ENCODE measurements at regions not wholly inside any gene's neighbourhood (a gene's known extent, or its start where the extent isn't known, plus 50 kb on each side); places are given as distances from the start of the nearest gene placed in this dataset.

DNA sequence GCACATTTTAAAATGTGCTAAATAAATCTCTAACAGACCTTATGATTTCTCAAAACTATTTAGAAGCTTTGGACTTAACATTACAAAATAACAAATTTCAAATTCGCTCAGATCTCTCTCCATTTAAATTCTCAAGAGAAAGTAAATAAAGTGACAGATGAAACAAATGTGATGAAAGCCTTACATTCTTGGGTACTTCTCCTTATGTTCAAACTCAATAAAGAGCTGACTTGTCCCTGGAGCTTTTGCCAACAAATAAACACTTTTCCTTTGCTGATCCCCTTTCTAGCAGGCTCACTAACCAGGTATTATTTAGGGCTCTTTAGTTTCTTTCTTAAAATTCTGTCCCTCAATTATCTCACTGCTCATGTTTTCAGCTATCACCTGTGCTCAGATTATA lies 259.1 kb upstream of the ARPP21 start:
- H3K4me1 ChIP-seq (ENCODE audit: control extremely low read depth in 1 of 4, control insufficient read depth in 4 of 4, insufficient read depth in 4 of 4, low read length in 3 of 4): no peaks in the 10 kb centered on the region
- H3K27ac ChIP-seq (ENCODE audit: insufficient read depth in 1 of 2, low read depth in 1 of 2, low read length in 2 of 2, poor library complexity in 1 of 2, severe bottlenecking in 2 of 2): no peak overlapping the region
- H3K9me3 ChIP-seq (ENCODE audit: control extremely low read depth in 1 of 5, control insufficient read depth in 4 of 5, insufficient read depth in 2 of 5, low read depth in 1 of 5, low read length in 4 of 5): no peaks in the 10 kb centered on the region
- WGBS (ENCODE audit: insufficient coverage): no CpG with 5 or more reads among the region's 1 CpG
- H3K36me3 ChIP-seq (ENCODE audit: control insufficient read depth in 4 of 4, insufficient read depth in 4 of 4, low read length in 3 of 4): no peaks in the 10 kb centered on the region
- no peak overlapping the region for H3K4me3 ChIP-seq (ENCODE audit: control insufficient read depth in 1 of 7, extremely low read depth in 1 of 7, insufficient read depth in 4 of 7, low read depth in 2 of 7, low read length in 6 of 7)
- DNase-seq: no peak
- ChIA-PET POLR2A (no interaction called here), CTCF (no interaction called here)
- no peaks in the 10 kb centered on the region for H3K27me3 ChIP-seq (replicated peaks in 2 of 5; ENCODE audit: control insufficient read depth in 4 of 5, insufficient read depth in 5 of 5, low read length in 4 of 5)

GRCh38 chr3:35383216-35383615 lies 256.1 kb upstream of the ARPP21 start:
- H3K4me3 ChIP-seq (ENCODE audit: control insufficient read depth in 1 of 7, extremely low read depth in 1 of 7, insufficient read depth in 4 of 7, low read depth in 2 of 7, low read length in 6 of 7): no peak overlapping the region
- CTCF ChIA-PET: no interaction called here
- H3K27ac ChIP-seq (ENCODE audit: insufficient read depth in 1 of 2, low read depth in 1 of 2, low read length in 2 of 2, poor library complexity in 1 of 2, severe bottlenecking in 2 of 2): no peak overlapping the region
- POLR2A ChIA-PET: no interaction called here
- H3K27me3 ChIP-seq (replicated peaks in 2 of 5; ENCODE audit: control insufficient read depth in 4 of 5, insufficient read depth in 5 of 5, low read length in 4 of 5): no peaks in the 10 kb centered on the region
- H3K4me1 ChIP-seq (ENCODE audit: control extremely low read depth in 1 of 4, control insufficient read depth in 4 of 4, insufficient read depth in 4 of 4, low read length in 3 of 4): no peaks in the 10 kb centered on the region
- no peaks in the 10 kb centered on the region for H3K9me3 ChIP-seq (ENCODE audit: control extremely low read depth in 1 of 5, control insufficient read depth in 4 of 5, insufficient read depth in 2 of 5, low read depth in 1 of 5, low read length in 4 of 5)
- 64% methylated on average over 1 of the region's 2 CpGs for WGBS (ENCODE audit: insufficient coverage)
- no peaks in the 10 kb centered on the region for H3K36me3 ChIP-seq (ENCODE audit: control insufficient read depth in 4 of 4, insufficient read depth in 4 of 4, low read length in 3 of 4)
- DNase-seq: no peak

GRCh38 chr3:35383719-35384555 lies 255.4 kb upstream of the ARPP21 start:
- Histone ChIP-seq H3K4me3 (ENCODE audit: control insufficient read depth in 1 of 7, extremely low read depth in 1 of 7, insufficient read depth in 4 of 7, low read depth in 2 of 7, low read length in 6 of 7) (no peak overlapping the region), H3K36me3 (ENCODE audit: control insufficient read depth in 4 of 4, insufficient read depth in 4 of 4, low read length in 3 of 4) (no peaks in the 10 kb centered on the region), H3K4me1 (ENCODE audit: control extremely low read depth in 1 of 4, control insufficient read depth in 4 of 4, insufficient read depth in 4 of 4, low read length in 3 of 4) (no peaks in the 10 kb centered on the region), H3K27ac (ENCODE audit: insufficient read depth in 1 of 2, low read depth in 1 of 2, low read length in 2 of 2, poor library complexity in 1 of 2, severe bottlenecking in 2 of 2) (no peak overlapping the region), H3K9me3 (ENCODE audit: control extremely low read depth in 1 of 5, control insufficient read depth in 4 of 5, insufficient read depth in 2 of 5, low read depth in 1 of 5, low read length in 4 of 5) (no peaks in the 10 kb centered on the region), H3K27me3 (replicated peaks in 2 of 5; ENCODE audit: control insufficient read depth in 4 of 5, insufficient read depth in 5 of 5, low read length in 4 of 5) (no peaks in the 10 kb centered on the region)
- WGBS (ENCODE audit: insufficient coverage): 88% methylated on average over 6 of the region's 8 CpGs
- no peak for DNase-seq
- CTCF ChIA-PET: no interaction called here
- POLR2A ChIA-PET: no interaction called here

DNA sequence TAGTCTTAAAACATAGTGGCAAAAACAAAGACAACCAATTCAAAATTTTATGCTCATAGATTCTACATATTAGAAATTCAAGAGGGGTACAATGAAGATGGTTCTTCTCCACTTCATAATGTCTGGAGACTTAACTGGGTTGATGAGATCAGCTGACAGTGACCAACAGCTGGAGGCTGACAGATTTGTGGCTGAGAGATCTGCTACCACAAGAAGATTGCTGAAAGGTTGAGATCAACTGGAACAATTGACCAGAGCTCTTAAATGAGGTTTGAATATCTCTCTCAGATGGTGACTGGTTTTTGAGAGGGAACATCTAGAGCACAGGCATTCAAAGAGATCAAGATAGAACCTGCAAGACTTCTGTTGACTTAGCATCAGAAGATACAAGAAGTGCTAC lies 254.1 kb upstream of the ARPP21 start:
- DNase-seq: no peak
- Histone ChIP-seq H3K27me3 (replicated peaks in 2 of 5; ENCODE audit: control insufficient read depth in 4 of 5, insufficient read depth in 5 of 5, low read length in 4 of 5) (no peaks in the 10 kb centered on the region), H3K36me3 (ENCODE audit: control insufficient read depth in 4 of 4, insufficient read depth in 4 of 4, low read length in 3 of 4) (no peaks in the 10 kb centered on the region), H3K4me1 (ENCODE audit: control extremely low read depth in 1 of 4, control insufficient read depth in 4 of 4, insufficient read depth in 4 of 4, low read length in 3 of 4) (no peaks in the 10 kb centered on the region), H3K9me3 (ENCODE audit: control extremely low read depth in 1 of 5, control insufficient read depth in 4 of 5, insufficient read depth in 2 of 5, low read depth in 1 of 5, low read length in 4 of 5) (no peaks in the 10 kb centered on the region), H3K4me3 (ENCODE audit: control insufficient read depth in 1 of 7, extremely low read depth in 1 of 7, insufficient read depth in 4 of 7, low read depth in 2 of 7, low read length in 6 of 7) (no peak overlapping the region), H3K27ac (ENCODE audit: insufficient read depth in 1 of 2, low read depth in 1 of 2, low read length in 2 of 2, poor library complexity in 1 of 2, severe bottlenecking in 2 of 2) (no peak overlapping the region)
- POLR2A ChIA-PET: no interaction called here
- CTCF ChIA-PET: no interaction called here

DNA sequence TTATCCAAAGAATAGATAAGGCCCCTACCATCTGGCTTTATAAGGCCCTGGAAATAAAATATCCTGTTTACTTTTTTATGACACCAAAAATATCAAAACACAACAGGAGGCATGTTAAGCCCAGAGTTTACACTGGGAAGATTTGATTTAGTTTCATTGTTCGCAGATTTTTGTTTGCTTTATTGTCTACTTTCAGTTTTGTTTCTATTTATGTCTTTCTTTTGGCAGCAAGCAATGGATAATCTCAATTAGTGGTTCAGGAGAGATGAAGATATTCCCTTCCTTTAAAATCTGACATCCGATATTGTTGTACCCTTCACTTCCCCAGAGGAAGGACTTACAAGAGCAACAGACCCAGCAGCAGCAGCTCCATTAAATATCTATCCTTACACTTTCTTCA lies 249.4 kb upstream of the ARPP21 start:
- no peak overlapping the region for H3K4me3 ChIP-seq (ENCODE audit: control insufficient read depth in 1 of 7, extremely low read depth in 1 of 7, insufficient read depth in 4 of 7, low read depth in 2 of 7, low read length in 6 of 7)
- no peak for DNase-seq
- H3K36me3 ChIP-seq (ENCODE audit: control insufficient read depth in 4 of 4, insufficient read depth in 4 of 4, low read length in 3 of 4): no peaks in the 10 kb centered on the region
- CTCF ChIA-PET: no interaction called here
- no peaks in the 10 kb centered on the region for H3K4me1 ChIP-seq (ENCODE audit: control extremely low read depth in 1 of 4, control insufficient read depth in 4 of 4, insufficient read depth in 4 of 4, low read length in 3 of 4)
- 70% methylated on average over 2 of the region's 2 CpGs for WGBS (ENCODE audit: insufficient coverage)
- H3K27ac ChIP-seq (ENCODE audit: insufficient read depth in 1 of 2, low read depth in 1 of 2, low read length in 2 of 2, poor library complexity in 1 of 2, severe bottlenecking in 2 of 2): no peak overlapping the region
- POLR2A ChIA-PET: no interaction called here
- H3K9me3 ChIP-seq (ENCODE audit: control extremely low read depth in 1 of 5, control insufficient read depth in 4 of 5, insufficient read depth in 2 of 5, low read depth in 1 of 5, low read length in 4 of 5): peaks cover 0 to 14% (median 5%) of the 10 kb centered on the region in 5 experiments
- H3K27me3 ChIP-seq (replicated peaks in 2 of 5; ENCODE audit: control insufficient read depth in 4 of 5, insufficient read depth in 5 of 5, low read length in 4 of 5): no peaks in the 10 kb centered on the region

- Histone ChIP-seq H3K36me3 (ENCODE audit: control insufficient read depth in 4 of 4, insufficient read depth in 4 of 4, low read length in 3 of 4) (no peaks in the 10 kb centered on the region), H3K4me1 (ENCODE audit: control extremely low read depth in 1 of 4, control insufficient read depth in 4 of 4, insufficient read depth in 4 of 4, low read length in 3 of 4) (no peaks in the 10 kb centered on the region), H3K9me3 (ENCODE audit: control extremely low read depth in 1 of 5, control insufficient read depth in 4 of 5, insufficient read depth in 2 of 5, low read depth in 1 of 5, low read length in 4 of 5) (peaks cover 0 to 14% (median 5%) of the 10 kb centered on the region in 5 experiments), H3K27ac (ENCODE audit: insufficient read depth in 1 of 2, low read depth in 1 of 2, low read length in 2 of 2, poor library complexity in 1 of 2, severe bottlenecking in 2 of 2) (no peak overlapping the region), H3K27me3 (replicated peaks in 2 of 5; ENCODE audit: control insufficient read depth in 4 of 5, insufficient read depth in 5 of 5, low read length in 4 of 5) (no peaks in the 10 kb centered on the region), H3K4me3 (ENCODE audit: control insufficient read depth in 1 of 7, extremely low read depth in 1 of 7, insufficient read depth in 4 of 7, low read depth in 2 of 7, low read length in 6 of 7) (no peak overlapping the region)
- no peak for DNase-seq
- CTCF ChIA-PET: no interaction called here
- POLR2A ChIA-PET: no interaction called here
- 81% methylated on average over 4 of the region's 4 CpGs for WGBS (ENCODE audit: insufficient coverage)
Measured at GRCh38 chr3:35392187-35392586, 247.1 kb upstream of the ARPP21 start.

GRCh38 chr3:35393901-35394799 lies 245.2 kb upstream of the ARPP21 start:
- POLR2A ChIA-PET: no interaction called here
- no peak overlapping the region for H3K4me3 ChIP-seq (ENCODE audit: control insufficient read depth in 1 of 7, extremely low read depth in 1 of 7, insufficient read depth in 4 of 7, low read depth in 2 of 7, low read length in 6 of 7)
- H3K27ac ChIP-seq (ENCODE audit: insufficient read depth in 1 of 2, low read depth in 1 of 2, low read length in 2 of 2, poor library complexity in 1 of 2, severe bottlenecking in 2 of 2): no peak overlapping the region
- DNase-seq: no peak
- WGBS (ENCODE audit: insufficient coverage): 77% methylated on average over 4 of the region's 6 CpGs
- no peaks in the 10 kb centered on the region for H3K36me3 ChIP-seq (ENCODE audit: control insufficient read depth in 4 of 4, insufficient read depth in 4 of 4, low read length in 3 of 4)
- no peaks in the 10 kb centered on the region for H3K27me3 ChIP-seq (replicated peaks in 2 of 5; ENCODE audit: control insufficient read depth in 4 of 5, insufficient read depth in 5 of 5, low read length in 4 of 5)
- CTCF ChIA-PET: no interaction called here
- peaks cover 0 to 14% (median 5%) of the 10 kb centered on the region in 5 experiments for H3K9me3 ChIP-seq (ENCODE audit: control extremely low read depth in 1 of 5, control insufficient read depth in 4 of 5, insufficient read depth in 2 of 5, low read depth in 1 of 5, low read length in 4 of 5)
- no peaks in the 10 kb centered on the region for H3K4me1 ChIP-seq (ENCODE audit: control extremely low read depth in 1 of 4, control insufficient read depth in 4 of 4, insufficient read depth in 4 of 4, low read length in 3 of 4)
